Activated T-cell treated with anti-CD3 and anti-CD28 coated beads for 24 hours (primary cell): ENCODE measurements at regions not wholly inside any gene's neighbourhood (a gene's known extent, or its start where the extent isn't known, plus 50 kb on each side); places are given as distances from the start of the nearest gene placed in this dataset.

Experiments
- DNase-seq: peaks from one replicate; pipeline ENCODE4 v3.0.0-alpha.2; 2020; ENCODE audit warnings: low read depth

GRCh38 chr14:101004176-101004575 lies 100.7 kb upstream of the RTL1 start:
- DNase-seq, result no peak

GRCh38 chr14:101004954-101005353 lies 101.4 kb upstream of the RTL1 start:
- no peak for DNase-seq

- DNase-seq, result no peak
Measured at GRCh38 chr14:101005447-101005846, 101.9 kb upstream of the RTL1 start.

DNA sequence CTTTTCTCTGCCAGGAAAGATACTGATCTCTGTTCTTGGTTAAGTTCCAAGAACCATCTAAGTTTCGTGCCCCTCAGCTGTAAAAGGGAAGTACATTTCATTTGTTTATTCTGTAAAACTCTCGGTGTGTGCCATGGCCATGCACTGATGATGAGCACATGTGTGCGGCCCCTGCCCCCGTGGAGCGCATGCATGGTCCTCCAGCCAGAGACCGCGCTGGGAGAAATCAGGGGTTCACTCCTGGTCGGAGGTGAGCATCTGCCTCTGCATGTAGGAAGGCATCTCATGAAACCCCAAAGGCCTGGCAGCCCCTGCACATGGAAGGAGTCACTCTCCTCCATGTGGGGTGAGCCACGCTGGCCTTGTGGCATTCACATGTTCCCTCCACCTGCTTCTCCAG lies 102.5 kb upstream of the RTL1 start:
- no peak for DNase-seq

DNA sequence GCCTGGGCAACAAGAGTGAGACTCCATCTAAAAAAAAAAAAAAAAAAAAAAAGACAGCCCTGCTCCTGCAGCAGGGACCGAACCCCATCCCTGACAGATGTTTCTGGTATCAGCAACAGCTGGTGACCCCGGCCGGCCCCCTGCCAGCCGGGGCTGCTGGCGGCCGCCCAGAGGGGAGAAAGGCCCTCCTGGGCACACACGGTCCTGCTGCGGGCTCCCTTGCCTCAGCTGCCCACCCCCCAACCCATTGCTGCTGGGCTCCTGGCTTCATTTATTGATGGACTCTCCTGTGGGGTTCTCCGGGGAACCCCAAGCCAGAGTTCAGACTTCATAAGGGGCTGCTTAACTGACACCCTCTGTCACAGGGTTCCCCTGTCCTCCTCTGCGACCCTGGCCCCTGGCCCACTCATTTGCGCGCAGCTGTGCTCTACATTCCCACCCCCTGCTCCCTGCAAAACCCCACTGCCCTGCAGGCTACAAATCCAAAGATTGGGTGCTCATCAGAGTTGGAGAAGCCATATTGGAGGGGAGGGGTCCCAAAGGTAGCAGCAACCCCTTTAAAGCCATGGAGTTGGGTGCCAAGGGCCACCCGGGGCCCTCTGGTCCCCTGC lies 103.6 kb upstream of the RTL1 start:
- DNase-seq, result no peak

DNA sequence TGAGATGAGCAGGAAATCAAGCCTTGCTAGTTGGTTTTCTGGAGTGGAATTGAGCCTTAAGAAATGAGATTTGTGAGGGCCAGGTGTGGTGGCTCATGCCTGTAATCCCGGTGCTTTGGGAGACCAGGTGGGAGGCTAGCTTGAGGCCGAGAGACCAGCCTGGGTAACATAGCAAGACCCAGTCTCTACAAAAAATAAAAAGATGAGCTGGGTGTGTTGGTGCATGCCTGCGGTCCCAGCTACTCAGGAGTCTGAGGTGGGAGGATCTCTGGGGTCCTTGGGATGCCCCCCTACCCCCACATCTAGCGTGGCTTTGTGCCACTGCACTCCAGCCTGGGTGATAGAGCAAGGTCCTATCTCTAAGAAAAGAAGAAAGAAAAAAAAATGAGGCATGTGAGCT lies 104.2 kb upstream of the RTL1 start:
- DNase-seq, result no peak

DNA sequence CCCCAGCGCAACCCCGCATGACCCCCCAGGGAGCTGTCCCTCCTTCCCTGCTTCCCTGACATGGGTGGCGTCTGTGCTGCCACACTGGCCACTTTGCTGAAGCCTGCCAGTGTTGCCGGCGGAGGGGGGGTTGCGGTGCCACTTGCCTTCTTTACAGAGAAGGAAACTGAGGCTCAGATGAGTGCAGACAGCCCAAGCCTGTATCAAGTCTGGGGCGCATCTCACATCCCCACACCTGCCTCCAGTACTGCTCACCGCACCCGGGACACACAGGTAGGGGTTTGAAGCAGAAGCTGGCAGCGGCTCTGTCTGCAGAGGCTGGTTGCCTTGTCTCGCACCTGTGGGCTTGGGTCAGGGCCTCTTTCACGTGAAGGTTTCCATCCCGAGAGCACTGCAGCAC lies 104.7 kb upstream of the RTL1 start:
- no peak for DNase-seq

DNA sequence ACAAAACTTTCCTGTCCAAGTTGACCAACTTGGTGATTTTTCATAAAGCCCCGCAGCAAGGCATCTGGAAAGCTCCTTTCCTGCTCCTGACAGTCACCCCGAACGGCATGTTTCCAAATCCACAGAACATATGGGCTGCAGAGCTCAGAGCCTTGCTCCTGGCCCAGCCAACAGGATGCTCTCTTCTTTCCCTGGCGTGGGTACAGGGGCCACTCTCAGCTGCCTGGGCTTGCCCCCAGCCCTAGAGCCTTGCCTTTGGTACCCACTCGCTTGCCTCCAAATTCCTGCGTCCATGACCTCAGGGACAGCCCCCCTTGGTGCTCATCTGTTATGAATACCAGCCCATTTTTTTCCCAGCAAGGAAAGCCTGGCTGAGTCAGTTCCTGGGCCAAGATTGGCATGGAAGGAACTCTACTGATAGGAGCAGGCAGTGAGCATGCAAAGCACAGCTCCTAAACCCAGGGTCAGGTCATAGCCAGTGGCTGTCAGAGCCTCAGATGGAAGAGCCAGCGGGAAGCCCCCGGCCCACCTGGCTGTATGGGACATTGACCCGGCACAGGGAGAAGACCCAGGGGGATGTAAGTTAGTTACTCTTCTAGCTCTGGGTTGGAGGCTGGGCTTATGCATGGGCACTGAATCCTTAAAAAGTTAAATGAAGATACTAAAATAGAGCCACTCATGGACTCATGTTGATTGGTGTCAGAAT lies 105.3 kb upstream of the RTL1 start:
- no peak for DNase-seq

DNA sequence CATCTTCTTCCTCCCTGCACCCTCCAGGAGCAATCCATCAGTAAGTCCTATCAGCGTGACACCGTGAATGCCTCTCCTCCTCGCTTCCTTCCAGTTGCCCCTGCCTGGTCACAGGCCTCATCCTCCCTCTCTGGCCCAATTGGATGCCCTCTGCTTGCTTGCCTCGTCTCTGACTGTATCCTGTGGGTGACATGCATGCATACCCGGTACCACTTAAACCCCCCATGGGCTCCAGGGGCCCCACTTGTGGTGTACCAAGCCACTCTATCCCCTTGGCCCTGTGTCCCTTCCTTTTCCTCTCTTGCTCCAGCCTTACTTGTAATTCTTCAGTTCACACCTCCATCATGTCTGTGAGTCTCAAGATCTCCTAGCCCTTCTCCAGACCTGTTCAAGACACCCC lies 106.0 kb upstream of the RTL1 start:
- no peak for DNase-seq

GRCh38 chr14:101010293-101010692 lies 106.8 kb upstream of the RTL1 start:
- DNase-seq, result no peak

DNA sequence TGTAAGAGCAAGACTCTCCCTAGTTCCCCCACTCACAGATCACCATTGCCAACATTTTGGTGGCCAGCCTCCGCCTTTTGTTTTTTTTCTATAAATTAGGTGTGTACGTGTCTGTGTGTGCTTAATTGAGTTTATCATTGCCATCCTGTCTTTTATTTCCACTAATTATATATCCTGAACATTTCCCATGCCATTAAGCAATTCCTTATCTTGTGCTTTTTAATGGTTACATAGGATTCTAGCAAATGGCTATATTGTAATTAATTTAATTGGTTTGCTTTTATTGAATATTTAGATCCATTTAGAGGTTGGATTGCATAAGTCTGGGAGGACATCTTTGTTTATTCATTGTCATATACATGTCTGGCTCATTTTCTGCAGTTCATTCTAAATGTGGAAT lies 107.3 kb upstream of the RTL1 start:
- no peak for DNase-seq

DNA sequence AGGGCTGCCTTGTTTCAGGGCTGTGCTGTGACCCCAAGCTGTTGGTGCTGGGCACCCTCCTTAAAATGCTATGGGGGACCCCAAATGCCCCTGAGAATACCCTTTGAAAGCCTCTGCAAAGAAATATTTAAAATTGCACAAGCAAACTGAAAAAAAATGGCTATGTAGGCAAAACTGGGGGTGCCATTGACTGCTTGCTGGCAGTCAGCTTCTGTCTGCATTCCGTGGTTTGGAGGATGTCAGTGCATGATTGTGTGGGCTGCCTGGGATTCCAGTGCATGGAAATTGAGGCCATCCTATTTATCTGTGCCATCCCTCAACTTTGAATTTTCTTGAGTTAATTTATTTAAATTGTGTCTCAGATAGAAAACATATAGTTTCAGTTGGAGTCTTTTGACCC lies 113.7 kb upstream of the RTL1 start:
- no peak for DNase-seq

DNA sequence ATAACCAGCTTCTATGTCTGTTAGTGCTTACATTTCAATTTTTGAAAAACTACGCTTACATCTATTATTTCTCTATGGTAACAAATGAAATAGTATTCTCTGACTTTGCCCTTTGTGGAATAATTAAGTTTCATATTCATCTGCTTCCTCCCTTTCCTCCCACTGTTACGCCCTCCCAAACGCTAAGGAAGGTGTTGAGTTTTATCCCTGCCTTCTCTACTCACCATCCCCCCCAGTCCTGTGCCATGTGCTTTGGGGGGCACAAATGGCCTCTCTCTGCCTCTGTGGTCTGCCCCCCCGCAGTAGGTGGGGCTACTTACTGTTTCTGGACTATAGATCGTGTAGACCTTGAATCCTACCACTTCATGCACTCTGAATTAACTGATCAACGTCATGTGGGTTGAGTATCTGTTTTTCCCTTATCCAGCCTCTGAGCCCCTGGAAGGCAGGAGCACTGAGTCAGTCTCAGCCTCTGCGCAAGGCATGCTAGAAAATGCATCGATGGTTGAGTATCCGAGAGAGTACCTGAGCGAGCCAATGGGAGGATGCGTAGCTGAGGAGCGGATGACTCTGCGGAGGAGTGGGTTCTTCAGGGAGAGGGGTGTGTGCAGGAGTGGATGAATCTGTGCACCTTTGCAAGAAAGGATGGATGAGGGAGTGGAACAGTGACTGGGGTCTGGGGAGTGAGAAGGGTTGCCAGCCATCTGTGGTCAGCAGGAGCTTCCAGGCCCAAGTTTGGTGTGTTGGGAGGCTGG lies 114.5 kb upstream of the RTL1 start:
- no peak for DNase-seq

DNA sequence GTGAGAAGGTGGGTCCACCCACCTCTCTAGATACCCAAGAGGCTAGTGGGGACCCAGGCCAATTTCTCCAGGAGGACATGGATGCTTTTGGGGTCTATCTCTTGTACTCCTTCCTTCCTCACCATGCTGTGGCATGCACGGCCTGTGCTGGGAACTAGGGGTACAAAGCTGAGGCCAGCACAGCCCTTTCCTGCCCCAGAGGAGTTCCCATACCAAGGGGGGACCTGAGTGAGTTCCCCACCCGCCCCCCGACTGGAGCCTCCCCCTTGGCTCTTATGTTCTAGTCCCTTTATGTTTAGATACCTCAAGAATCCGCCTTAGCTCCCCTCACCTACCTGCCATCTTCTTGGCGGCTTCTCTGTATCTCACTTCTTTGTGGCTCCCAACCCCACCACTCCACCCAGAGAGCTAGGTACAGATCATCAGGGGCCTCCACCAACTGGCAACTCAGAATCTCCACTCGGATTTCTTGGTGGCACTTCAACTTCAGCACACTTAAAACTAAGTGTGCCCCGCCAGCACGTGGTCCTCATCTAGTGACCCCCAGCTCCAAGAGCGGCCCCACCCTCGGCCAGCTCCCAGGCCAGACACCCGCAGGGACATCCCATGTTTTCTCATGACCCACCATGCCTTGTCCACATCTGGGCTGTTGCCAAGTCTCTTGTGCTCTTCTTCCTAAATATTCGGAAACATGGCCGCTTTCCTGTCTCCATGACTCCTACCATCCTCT lies 115.2 kb upstream of the RTL1 start:
- DNase-seq, result no peak

DNA sequence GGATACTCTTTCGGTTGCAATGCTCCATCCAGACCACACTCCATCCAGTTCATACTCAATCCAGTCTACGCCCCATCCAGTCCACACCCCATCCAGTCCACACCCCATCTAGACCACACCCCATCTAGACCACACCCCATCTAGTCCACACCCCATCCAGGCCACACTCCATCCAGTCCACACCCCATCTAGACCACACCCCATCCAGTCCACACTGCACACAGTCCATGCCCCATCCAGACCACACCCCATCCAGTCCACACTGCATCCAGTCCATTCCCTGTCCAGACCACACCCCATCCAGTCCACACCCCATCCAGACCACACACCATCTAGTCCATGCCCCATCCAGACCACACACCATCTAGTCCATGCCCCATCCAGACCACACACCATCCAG lies 116.0 kb upstream of the RTL1 start:
- DNase-seq, result no peak

- DNase-seq, result no peak
Measured at GRCh38 chr14:101019990-101020710, 116.6 kb upstream of the RTL1 start.

- no peak for DNase-seq
Measured at GRCh38 chr14:101020834-101021370, 117.4 kb upstream of the RTL1 start.

GRCh38 chr14:101022121-101022520 lies 118.6 kb upstream of the RTL1 start:
- DNase-seq, result no peak

- DNase-seq, result no peak
Measured at GRCh38 chr14:101022916-101023435, 119.5 kb upstream of the RTL1 start.

DNA sequence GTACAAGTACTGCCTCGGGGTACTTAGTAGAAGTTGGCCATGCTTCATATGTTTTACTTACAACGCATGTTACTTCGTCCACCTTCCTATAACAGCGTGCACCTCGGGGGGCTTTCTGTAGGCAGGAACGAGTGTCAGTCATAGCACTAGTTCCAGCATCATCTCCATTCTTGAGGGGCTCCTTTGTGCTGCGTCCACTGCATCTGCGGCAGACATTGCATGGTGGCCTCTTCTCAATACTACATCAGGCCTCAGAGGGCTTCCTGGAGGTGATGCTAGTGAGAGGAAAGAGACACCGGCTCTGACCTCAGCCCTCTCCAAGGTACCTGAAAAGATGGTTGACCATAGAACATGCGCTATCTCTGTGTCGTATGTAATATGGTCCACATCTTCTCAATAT lies 121.2 kb upstream of the RTL1 start:
- no peak for DNase-seq

- DNase-seq, result no peak
Measured at GRCh38 chr14:101025131-101025530, 121.6 kb upstream of the RTL1 start.

GRCh38 chr14:101025696-101026095 lies 122.2 kb upstream of the RTL1 start:
- DNase-seq, result no peak
